HG02885 (cell line): ENCODE measurements at regions not wholly inside any gene's neighbourhood (a gene's known extent, or its start where the extent isn't known, plus 50 kb on each side); places are given as distances from the start of the nearest gene placed in this dataset.

Source experiments
- ATAC-seq: cut with Tn5 transposase; IDR thresholded peaks from one replicate; pipeline ENCODE4 v1.9.1; 2021; ENCODE audit warnings: mild to moderate bottlenecking; ENCODE audit not compliant: unreplicated experiment, poor library complexity

DNA sequence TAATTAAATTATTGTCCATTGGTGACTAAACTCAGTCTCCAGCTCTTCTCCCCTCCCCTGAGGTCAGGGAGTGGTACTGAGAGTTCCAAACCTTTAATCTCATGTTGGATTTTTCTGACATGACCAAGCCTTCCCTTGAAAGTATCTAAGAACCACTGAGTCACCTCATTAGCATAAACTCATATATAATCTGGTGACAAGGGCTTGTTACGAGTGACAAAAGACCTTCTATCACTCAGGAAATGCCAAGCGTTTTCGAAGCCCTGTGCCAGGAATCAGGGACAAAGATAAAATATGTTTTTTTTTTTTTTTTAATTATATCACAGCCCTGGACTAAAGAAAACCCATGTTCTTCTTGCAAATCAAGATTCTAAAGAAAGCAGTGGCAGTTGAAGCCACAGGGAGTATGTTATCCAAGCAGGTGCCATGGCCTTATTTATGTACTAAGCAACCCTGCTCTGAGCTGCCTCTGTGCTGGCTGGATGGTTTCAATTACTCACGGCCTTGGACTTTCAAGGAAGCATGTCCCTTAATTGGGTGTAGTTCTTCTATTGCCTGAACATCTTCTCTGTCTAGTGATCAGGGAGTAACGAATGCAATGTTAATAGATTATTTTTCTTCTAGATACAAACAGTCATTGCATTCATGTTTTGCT lies 169.0 kb upstream of the PRKCQ start:
- ATAC-seq = no peak

DNA sequence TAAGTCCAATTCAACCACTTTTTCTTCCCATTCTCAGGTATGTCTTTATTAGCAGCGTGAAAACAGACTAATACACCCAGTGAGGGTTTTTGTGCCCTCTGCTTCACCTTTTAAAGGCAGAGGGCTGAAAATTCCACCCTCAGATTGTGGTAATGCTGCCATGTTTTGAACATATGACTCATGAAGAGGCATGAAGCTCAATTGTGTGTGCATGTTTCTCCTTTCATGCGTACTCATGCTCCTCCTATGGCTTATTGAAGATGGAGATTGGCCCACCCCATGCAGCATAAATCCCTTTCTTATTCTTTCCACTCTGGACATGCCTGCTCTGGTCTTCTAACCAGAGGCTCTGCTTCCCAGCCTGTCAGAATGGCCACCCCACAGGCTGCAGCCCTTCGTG lies 168.0 kb upstream of the PRKCQ start:
- no peak for ATAC-seq

DNA sequence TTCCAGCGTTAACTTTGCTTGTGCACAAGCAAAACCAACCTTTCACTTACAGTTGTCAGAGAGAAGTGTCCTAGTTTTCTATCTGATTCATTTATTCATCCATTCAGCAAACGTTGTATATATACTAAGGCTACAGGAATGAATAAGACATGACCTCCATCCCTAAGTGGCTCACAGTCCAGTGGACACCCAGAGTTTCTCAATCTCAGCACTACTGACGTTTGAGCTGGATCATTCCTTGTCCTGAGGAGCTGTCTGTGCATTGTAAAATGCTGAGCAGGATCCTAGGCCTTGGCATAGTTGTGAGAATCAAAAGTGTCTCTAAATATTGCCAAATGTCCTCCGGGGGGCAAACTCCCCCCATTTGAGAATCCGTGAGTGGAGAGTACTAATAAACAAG lies 166.7 kb upstream of the PRKCQ start:
- ATAC-seq = no peak

DNA sequence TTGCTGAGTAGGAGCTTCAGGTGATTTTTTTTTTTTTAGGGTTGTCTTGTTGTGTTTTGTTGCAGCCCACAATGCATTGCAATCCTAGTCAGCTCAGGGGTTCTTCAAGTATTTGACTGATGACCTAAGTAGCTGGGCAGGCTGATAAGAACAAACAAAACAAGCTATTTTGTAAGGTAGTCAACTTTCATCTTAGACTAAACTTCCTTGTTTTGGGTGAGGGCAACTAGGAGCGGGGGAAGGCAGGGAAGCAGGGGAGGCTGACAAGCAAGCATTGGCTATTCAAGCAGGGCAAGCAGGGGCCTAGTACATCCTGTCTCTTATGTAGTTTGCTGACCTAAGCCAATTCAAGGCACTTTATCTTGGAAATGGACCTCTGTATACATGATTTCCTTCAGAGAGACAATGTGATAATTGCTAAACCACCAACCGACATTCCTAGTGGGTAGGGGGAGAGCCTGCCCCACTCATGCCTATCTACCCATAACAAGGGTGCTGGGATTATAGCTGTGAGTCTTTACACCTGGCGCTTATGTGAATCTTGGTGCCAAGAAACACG lies 163.3 kb upstream of the PRKCQ start:
- no peak for ATAC-seq

DNA sequence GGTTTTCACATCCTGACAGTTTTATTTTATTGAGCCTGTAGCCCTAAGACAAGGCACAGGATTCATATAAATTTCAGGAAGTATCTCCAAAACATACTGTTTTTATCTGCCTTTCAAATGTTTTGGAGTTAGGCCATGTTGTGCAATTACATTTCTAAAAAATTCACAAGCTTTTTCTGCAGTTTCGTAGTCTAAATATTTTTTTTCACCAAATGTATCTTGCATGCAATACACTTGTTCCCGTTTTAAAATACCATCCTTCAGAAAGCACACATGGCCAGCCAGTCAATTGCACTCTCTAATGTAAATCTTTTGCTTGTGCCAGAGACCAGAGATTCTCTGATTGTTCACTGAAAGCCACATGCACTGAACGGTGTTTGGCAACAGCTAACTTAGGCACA lies 161.5 kb upstream of the PRKCQ start:
- no peak for ATAC-seq

DNA sequence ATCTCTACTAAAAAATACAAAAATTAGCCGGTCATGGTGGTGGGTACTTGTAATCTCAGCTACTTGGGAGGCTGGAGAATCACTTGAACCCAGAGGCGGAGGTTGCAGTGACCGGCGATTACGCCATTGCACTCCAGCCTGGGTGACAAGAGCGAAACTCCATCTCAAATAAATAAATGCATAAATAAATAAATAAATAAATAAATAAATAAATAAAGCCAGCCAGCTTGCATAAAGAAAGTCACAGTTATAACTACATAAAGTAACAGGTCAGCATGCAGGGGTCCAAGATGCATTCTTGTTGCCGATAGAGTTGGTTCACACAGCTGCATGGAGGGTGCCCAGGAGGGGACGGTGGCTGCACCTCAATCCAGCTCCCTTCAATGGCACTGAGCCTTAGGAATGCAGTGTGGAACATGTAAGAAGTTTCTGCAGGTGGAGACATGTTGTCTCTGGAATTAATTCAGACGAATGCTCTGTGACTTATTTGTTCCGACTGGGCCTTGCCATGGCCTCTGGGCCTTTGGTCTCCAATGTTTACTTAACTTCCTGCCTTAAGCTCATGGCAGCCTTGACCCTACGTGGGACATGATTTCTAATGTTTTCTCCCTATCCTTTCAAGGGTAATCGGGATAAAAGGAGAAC lies 159.6 kb upstream of the PRKCQ start:
- ATAC-seq = no peak

DNA sequence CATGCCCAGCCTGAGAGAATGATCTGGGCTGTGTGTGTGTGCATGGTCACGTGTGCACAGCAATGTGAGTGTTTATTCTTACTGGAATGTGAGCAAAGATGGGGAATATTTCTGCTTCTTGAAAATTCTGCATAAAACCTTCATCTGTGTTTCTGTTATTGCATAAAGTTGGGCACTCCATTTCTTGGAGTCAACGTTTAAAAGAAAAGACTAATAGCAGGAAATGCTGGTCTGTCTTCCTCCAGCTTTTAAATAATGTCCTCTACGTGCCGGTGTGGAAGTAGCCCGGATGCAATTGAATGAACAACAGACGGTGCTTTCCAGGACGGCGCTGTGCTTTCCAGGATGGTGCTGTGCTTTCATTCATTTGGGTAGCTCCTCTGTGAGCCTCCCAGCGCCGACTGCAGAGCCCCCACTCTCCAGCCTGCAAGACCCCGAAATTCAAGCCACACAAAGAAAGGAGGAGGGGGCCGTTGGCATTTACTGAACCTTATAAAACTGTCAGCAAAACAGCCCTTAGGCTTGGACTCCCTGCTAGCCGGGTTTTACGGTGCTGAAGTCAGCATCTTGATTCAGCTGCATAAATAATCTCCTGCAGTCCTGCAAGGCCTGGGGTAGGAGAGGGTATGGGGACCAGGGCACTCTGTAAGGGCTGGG lies 158.2 kb upstream of the PRKCQ start:
- ATAC-seq = no peak

DNA sequence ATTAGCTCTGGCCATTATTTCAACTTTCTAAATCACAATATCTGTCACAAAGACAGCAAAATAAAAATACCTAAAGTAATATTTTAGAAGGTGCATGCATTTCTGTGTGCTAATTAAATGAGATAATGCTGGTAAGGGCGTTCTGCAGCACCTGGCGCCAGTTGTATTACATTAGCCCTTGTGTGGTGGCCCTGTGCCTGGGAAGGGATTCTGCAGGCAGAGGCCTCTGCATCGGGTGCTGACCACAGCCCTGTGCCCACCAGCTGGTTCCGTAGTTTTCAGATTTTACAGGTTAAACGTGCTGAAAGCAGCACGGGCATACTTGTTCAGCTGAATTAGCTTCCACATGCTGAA lies 157.7 kb upstream of the PRKCQ start:
- no peak for ATAC-seq

DNA sequence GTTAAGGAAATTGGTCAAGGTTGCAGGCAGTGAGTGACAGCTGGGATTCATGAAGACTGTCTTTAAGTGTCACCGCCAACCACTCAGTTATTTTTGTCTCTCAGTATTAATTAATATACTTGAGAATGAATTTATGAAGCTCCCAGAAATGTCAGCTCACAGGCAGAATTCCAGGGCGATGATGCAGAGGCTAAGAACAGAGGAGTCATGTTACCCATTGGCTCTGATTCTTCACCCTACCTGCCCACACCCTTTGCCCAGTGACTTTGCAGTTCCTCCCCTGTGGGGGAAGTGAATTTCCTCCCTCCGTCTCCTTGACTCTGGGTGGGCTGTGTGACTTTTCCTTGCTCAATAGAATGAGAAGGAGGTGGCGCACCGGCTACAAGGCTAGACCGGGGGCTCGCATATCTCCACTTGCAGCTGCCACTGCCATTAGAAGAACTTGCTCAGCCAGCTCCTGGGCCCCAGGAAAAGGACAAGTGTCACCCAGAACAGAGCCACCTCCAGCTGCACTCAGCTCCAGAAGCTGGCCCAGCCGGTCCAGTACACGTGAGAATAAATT lies 157.1 kb upstream of the PRKCQ start:
- ATAC-seq = no peak

DNA sequence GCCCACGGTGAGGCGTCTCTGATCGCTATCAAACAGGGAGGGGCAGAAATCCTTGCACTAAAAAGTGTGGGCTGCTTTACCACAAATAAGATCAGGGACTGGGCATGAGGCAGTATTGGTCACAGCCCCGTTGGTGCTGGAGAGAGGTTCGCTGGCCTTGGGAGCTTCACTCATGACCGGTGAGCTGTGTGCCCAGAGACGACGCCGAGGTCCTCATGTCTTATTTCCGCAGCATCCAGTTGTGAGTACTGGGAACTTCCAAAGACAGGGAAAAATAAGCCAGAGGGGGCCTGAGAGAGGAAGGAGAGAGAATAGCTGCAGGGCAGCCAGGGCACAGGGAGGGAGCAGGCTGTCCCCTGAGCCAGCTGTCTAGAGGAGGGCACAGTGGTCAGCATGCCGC lies 154.2 kb upstream of the PRKCQ start:
- ATAC-seq = no peak

DNA sequence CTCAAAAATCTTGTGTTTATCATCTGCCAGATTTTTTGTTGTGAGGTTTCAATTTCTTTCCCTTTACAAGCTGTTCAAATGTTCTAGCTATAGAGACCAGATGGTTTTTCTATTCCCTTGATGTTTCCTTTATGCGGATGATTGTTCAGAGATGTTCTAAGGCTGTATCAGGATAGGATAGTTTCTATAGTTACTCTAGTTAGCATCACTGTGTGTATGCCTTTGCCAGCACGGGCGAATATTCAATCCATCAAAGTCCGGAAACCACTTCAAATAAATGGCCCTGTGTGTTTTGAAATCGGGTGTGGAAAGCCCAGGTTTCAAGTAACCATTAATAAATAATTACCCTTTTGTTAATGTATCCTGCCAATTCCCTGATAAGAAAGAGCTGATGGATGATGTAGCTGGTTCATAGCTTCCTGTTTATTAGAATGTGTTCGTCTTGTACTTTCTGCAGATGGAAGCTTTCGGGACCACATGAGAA lies 149.8 kb upstream of the PRKCQ start:
- ATAC-seq = no peak

DNA sequence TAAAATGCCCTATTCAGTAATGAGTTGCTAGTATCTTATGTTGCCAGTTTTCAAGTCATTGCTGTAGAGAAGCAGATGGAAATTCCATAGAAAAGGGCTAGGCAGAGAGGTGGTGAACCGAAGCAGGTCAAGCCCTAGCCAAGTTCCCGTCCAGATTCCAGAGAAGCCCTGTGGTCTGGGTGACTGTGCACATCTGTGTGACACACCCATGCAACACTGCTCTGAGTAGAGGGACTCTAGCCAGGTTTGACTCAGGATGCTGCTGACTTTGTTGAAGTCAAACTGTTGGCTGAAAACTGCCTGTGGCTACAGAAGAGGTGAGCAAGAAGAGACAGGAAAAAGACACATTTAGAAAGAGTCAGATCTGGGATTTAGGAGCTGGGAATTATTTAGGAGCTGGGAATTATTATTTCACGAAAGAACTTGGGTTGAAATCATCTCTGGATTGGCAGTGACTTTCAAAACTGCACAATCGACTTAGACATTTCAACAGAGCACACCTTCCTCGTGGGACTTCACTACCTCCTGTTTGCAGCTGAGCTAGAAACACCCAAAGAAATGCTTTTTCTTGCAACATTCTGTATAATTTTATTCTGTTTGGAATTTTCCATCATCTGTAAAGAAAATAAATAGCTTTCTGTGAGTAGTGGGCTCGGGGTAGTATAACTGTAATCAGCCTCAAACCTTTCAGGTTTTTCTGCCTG lies 149.1 kb upstream of the PRKCQ start:
- ATAC-seq = no peak

DNA sequence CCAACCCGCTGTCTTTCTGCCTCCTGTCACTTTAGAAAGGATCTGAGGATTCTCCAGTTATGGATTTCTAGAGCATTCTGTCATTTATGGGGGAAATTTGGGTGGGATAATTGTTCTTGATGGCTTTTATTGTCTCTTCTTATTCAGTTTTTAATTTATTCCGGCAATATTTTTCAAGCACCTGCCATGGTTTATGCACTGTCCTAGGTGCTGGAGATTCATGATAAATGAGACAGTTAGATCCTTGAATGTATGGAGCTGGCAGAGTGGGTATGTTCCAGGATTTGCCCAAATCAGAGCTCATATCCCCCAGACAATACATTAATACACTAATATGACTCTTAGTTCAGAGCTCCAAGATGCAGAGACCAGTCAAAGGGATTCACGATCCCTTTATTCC lies 146.8 kb upstream of the PRKCQ start:
- ATAC-seq = no peak

DNA sequence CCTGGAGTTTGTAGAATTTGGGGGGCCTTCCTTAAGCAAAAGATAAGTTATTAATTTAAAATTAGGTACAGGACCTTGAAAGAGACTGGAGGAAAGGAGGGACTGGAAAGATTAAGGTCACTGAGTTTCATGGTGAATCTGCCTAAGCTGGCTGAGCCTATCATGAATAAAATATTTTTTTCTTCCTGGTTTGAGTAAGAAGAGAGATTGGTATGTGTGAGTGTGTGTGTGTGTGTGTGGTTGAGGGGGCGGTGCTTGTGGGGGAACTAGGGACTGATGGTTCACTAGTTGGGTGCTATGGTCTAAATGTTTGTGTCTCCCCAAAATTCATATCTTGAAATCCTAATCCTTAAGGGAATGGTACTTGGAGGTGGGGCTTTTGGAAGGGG lies 142.5 kb upstream of the PRKCQ start:
- ATAC-seq = no peak

DNA sequence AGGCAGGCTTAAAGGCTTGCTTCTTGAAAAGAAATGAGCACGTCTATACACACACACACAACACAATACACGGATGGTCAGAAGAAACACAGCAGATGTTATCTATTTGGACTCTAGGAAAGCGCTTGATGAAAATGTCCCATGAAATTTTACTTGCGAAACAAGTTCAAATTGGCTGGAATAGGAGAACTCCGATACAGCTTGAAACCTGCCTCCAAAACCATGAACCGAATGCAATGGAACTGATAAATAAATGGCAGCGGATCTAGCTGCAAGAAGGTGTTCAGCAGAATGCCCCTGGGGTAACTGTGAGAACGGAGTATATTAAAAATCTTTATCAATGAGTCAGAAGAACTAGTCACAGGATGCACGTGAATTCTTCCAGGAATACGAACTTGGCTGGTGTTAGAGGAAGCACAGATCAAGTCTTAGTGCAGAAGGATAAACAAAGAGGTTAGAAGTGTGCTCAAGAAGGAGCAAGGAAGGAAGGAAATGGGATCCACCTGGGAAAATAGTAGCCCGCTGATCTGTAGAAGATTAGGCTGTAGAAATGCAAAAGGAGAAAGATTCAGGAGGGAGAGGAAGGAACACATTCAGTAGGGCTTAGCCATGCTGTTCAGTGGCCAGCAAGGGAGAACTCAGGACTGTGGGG lies 142.0 kb upstream of the PRKCQ start:
- no peak for ATAC-seq

DNA sequence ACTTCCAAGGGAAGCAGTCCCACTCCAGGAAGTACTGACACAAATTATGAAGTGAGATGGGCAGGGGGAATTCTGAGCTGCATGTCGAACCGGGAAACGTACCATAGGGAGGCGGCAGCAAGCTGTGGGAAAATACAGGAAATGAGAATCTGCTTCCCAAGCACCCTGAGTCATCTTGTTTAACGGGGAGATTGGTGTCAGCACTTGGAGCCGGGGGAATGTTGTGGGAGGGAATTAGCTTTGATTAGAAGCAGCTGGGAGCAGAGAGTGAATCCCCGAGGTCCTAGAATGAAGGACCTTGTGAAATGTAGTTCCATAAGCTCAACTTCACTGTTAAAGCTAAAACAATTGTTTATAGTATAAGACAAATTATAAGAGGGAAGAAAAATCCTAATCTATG lies 141.4 kb upstream of the PRKCQ start:
- ATAC-seq = no peak

DNA sequence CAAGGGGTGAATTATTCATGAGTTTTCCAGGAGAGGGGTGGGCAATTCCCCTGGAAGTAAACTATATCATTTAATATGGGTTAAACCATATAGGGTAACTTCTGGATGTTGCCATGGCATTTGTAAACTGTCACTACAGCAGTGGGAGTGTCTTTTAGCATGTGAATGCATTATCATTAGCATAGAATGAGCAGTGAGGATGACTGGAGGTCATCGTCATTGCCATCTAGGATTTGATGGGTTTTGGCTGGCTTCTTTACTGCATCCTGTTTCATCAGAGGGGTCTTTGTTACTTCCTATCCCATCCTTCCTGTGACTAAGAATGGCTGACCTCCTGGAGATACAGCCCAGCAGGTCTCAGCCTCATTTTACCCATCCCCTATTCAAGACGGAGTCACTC lies 139.5 kb upstream of the PRKCQ start:
- no peak for ATAC-seq

DNA sequence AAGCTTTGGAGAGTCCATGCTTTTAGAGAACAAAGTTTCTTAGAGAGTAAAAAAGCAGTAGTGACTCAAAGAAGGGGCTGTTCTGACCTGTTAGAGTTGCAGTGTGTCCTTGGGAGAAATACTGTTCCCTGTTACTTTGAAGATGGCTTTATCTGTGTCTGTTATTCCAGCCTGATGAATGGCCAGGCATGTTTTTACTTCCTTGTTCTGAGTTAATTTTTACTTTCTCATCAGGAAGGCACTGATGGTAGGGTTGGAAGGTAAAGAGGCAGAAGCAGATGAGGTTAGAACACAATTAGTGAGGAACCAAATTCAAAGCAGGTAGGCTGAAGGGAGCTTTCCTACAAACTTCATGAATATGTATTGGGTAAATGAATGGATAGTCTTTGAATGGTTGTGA lies 138.5 kb upstream of the PRKCQ start:
- ATAC-seq = no peak

DNA sequence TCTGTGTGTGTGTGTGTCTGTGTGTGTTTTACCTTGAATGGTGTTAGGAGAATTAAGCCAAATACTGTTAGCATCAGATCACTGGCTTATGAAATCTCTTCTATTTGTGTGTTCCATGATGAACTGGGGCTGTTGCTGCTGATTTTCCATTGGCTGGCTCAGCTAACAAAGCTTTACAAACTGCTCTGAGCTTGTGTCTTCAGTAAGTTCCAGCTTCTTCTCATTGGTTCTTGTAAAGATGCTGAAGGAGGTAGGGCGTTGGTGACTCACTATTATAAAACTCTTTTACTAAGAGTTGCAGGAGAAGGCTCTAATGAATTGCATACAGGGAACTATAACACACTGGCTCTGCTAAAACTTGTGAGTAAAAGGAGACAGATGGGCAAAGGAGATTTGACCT lies 136.4 kb upstream of the PRKCQ start:
- ATAC-seq = no peak

DNA sequence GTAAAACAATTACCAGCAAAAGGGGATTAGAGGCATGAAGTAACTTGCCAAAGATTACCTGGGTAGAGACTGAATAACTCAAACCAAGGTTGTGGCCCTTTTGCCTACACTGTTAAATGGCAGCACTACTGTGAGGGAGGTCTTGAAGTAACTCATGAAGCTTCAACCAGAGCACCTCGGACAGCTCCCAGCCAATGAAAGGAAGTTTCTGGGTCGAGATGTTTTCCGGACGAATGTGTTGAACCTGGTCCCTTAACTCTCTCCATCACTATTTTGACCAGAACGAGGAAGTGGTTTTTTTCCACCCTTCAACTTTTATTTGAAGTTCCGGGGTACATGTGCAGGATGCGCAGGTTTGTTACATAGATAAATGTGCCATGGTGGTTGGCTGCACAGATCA lies 133.6 kb upstream of the PRKCQ start:
- no peak for ATAC-seq
